Activated CD4-positive, alpha-beta T cell treated with anti-CD3 and anti-CD28 coated beads, Interleukin-2, amount 10 ng/mL, durations not matched to agents 7 days and 5 days (primary cell): ENCODE measurements at regions not wholly inside any gene's neighbourhood (a gene's known extent, or its start where the extent isn't known, plus 50 kb on each side); places are given as distances from the start of the nearest gene placed in this dataset.
A peak's percentile ranks its signal among the peaks of the same experiment; 100 is the strongest.
"Not testable (repeated sequence)": the region's sequence is repeated elsewhere in the genome, so short reads cannot be mapped to it uniquely, and the experiment has no call there.

ENCODE experiments used
- CTCF ChIA-PET: fragments of 350-600 bp; sonication (Branson Sonifier 250); formaldehyde crosslinking; loops from one replicate; lab custom pipeline; 2021; ENCODE audit warnings: antibody characterized with exemption; lab: Charles Lee
- POLR2A ChIA-PET: fragments of 350-600 bp; sonication (Branson Sonifier 250); formaldehyde crosslinking; loops from one replicate; lab custom pipeline; 2021; ENCODE audit warnings: antibody characterized with exemption; lab: Charles Lee
- DNase-seq: peaks from one replicate; pipeline ENCODE4 v3.0.0-alpha.2; 2020
- H3K27ac Mint-ChIP-seq: one replicate; pipeline ENCODE4 v1.8.0; 2021; ENCODE audit warnings: mild to moderate bottlenecking, moderate library complexity, mixed read lengths
- H3K27me3 Mint-ChIP-seq: one replicate; pipeline ENCODE4 v1.8.0; 2021; ENCODE audit warnings: mixed read lengths
- H3K36me3 Mint-ChIP-seq: one replicate; pipeline ENCODE4 v1.8.0; 2021; ENCODE audit warnings: low read depth, mixed read lengths
- H3K4me1 Mint-ChIP-seq: one replicate; pipeline ENCODE4 v1.8.0; 2021; ENCODE audit warnings: mixed read lengths
- H3K4me3 Mint-ChIP-seq: one replicate; pipeline ENCODE4 v1.8.0; 2021; ENCODE audit warnings: mild to moderate bottlenecking, moderate library complexity, mixed read lengths
- H3K9me3 Mint-ChIP-seq: one replicate; pipeline ENCODE4 v1.8.0; 2021; ENCODE audit warnings: mixed read lengths

DNA sequence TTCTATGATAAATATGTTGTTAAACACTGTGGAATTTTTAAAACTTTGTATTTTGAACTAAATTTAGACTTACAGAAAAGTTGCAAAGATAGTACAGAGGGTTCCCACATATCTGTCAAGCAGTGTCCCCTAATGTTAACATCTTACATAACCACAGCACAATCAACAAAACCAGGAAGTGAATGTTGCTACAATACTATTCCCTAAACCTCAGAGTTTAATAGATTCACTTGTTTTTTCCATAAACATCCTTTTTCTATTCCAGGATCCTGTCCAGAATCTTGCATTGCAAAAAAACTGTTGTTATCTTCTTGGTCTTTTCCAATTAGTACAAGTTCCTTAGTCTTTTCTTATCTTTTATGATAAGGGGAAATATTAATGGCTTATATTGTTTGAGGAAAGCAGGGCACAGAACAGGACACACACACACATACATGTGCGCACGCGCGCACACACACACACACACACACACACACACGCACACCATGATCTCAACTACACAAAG is 251.1 kb upstream of the TRIB2 start:
- no peak for DNase-seq
- CTCF ChIA-PET: interaction anchor here (1.0 kb wide), 1 partner anchor 19 kb away, joined by 3 read pairs; no protein-coding TSS in a partner anchor
- Mint-ChIP-seq H3K4me3 (no peak overlapping the region), H3K9me3 (peaks cover 8% of the 10 kb centered on the region), H3K27me3 (no peaks in the 10 kb centered on the region), H3K27ac (no peak overlapping the region), H3K36me3 (peaks cover 7% of the 10 kb centered on the region), H3K4me1 (peaks cover 8% of the 10 kb centered on the region)
- POLR2A ChIA-PET: no interaction called here

DNA sequence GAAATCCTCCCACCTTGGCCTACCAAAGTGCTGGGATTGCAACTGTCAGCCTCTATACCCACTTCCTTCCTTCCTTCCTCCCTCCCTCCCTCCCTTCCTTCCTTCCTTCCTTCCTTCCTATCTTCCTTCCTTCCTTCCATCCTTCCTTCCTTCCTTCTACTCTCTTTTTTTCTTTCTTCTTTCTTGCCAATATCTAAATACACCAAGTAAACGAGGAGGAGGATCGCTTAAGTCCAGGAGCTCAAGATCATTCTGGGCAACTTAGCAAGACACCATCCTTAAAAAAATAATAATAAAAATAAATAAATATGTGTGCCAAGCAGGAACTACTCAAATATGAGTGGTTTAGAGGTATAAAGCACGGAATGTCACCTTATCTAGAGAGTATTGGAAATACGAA is 249.4 kb upstream of the TRIB2 start:
- H3K36me3 Mint-ChIP-seq: peaks cover 8% of the 10 kb centered on the region
- H3K4me1 Mint-ChIP-seq: peaks cover 8% of the 10 kb centered on the region
- no peak overlapping the region for H3K4me3 Mint-ChIP-seq
- H3K27ac Mint-ChIP-seq: no peak overlapping the region
- ChIA-PET POLR2A (no interaction called here), CTCF (interaction anchor here (0.6 kb wide), 1 partner anchor 288 kb away, joined by 3 read pairs; no protein-coding TSS in a partner anchor)
- peaks cover 10% of the 10 kb centered on the region for H3K9me3 Mint-ChIP-seq
- DNase-seq: no peak
- no peaks in the 10 kb centered on the region for H3K27me3 Mint-ChIP-seq

DNA sequence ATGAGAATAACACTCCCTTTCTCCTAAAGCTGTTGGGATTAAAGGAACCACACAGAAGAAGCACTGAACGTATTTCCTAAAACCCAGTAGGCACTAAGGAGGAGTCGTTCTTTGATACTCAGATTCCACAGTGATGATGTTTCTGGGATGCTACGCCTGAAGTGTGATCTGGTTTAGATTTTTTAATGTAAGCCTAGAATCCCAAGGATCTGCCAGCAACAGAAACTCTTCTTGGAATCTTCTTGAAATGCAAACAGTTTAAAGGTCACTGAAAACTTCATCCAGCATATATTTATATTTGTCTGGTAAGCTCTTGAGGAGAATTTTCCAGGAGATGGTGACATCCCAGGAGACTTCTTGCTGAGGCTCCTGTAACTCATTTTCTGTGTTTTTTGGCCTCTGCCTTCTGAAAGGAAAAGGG is 247.6 kb upstream of the TRIB2 start:
- CTCF ChIA-PET: interaction anchor here (1.3 kb wide), 1 partner anchor 9 kb away, joined by 3 read pairs; no protein-coding TSS in a partner anchor
- no peak overlapping the region for H3K27ac Mint-ChIP-seq
- POLR2A ChIA-PET: no interaction called here
- no peak overlapping the region for H3K4me3 Mint-ChIP-seq
- peaks cover 8% of the 10 kb centered on the region for H3K4me1 Mint-ChIP-seq
- H3K36me3 Mint-ChIP-seq: peaks cover 11% of the 10 kb centered on the region
- H3K9me3 Mint-ChIP-seq: peaks cover 16% of the 10 kb centered on the region
- DNase-seq: no peak
- H3K27me3 Mint-ChIP-seq: no peaks in the 10 kb centered on the region

DNA sequence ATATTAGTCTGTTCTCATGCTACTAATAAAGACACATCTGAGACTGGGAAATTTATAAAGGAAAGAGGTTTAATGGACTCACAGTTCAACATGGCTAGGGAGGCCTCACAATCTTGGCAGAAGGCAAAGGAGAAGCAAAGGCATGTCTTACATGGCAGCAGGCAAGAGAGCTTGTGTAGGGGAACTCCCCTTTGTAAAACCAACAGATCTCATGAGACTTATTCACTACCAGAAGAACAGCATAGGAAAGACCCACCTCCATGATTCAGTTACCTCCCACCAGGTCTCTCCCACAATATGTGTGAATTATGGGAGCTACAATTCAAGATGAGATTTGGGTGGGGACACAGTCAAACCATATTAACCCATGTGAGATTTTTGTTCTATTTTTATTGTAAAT is 244.5 kb upstream of the TRIB2 start:
- Mint-ChIP-seq H3K9me3 (peaks cover 25% of the 10 kb centered on the region), H3K36me3 (peaks cover 19% of the 10 kb centered on the region)
- POLR2A ChIA-PET: interaction anchor here (0.7 kb wide), 1 partner anchor 46 kb away, joined by 14 read pairs; no protein-coding TSS in a partner anchor
- H3K27ac Mint-ChIP-seq, CTCF ChIA-PET, DNase-seq, H3K27me3 Mint-ChIP-seq, H3K4me1 Mint-ChIP-seq, H3K4me3 Mint-ChIP-seq: not testable (repeated sequence)

DNA sequence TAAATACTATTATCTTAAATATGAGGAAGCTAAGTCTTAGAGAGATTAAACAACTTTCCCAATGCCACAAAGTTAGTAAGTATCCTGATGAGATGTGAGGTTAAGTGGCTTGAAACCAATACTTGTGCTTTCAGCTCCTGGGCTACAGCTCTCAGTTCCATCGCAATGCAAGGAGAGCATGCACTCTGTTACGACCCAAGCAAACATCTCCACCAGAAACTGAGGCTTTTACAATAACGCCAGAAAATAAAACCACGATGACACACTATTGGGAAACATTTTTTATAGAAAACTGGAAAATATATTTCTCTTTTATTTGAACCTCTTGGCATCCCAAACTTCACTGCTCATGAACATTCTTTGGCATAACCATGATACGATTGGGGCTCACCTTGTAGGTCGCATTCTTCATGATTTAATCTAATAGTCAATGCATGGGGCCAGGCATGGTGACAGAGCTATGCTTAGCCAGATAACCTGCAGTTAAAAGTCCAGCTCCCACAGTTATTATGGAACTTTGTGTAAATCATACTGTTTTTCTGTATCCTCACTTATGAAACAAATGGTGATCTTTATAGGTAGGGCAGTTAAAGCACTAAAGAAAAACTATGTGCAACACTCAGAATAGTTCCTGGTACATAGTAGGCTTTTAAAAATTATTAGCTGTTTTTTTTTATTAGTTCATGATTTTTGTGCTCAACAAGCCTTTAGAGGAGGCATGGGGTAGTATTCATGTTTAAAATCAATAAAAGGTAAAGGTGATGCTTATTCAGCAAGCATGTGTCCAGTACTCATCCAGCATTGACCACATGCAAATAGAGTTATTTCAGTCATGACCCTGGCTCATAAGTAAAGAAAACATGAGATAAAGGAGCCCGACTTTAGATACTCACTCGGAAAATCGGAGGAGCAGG is 238.3 kb upstream of the TRIB2 start:
- ChIA-PET POLR2A (no interaction called here), CTCF (interaction anchor here (0.5 to 1.3 kb wide), 4 partner anchors 9 to 497 kb away, joined by 3 to 5 read pairs (median 3); no protein-coding TSS in a partner anchor)
- peaks cover 20% of the 10 kb centered on the region for H3K9me3 Mint-ChIP-seq
- H3K4me1 Mint-ChIP-seq: no peaks in the 10 kb centered on the region
- H3K27me3 Mint-ChIP-seq: no peaks in the 10 kb centered on the region
- DNase-seq: no peak
- H3K27ac Mint-ChIP-seq: no peak overlapping the region
- peaks cover 14% of the 10 kb centered on the region for H3K36me3 Mint-ChIP-seq
- H3K4me3 Mint-ChIP-seq: no peak overlapping the region

DNA sequence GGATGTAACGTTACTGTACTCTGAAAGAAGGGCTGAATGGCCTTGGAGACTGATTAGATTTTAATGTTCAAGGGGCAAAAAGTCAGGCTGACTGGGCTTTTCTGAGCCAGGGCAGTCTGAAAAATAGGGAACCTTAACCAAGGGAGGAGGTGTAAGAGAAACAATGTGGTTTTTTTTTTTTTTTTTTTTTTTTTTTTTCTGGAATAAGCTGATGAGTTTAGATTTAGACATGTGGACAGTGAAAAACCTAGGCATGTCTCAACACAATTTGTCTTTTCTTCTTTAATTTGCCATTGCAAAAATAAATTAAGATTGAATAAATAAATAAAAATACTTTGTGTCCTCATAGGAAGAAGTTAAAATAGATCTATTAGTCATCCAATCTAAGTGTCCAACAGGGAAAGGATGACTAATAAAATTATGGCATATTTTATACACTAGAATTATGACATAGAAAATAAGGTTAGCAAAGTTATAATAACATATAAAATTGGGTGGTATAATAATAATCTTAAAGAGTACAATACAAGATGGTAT is 237.6 kb upstream of the TRIB2 start:
- CTCF ChIA-PET: interaction anchor here (0.5 to 1.0 kb wide), 3 partner anchors 10 to 496 kb away, joined by 3 to 5 read pairs (median 3); no protein-coding TSS in a partner anchor
- POLR2A ChIA-PET: no interaction called here
- peaks cover 19% of the 10 kb centered on the region for H3K36me3 Mint-ChIP-seq
- H3K27ac Mint-ChIP-seq: no peak overlapping the region
- H3K27me3 Mint-ChIP-seq: no peaks in the 10 kb centered on the region
- H3K4me3 Mint-ChIP-seq: no peak overlapping the region
- no peak for DNase-seq
- H3K4me1 Mint-ChIP-seq: peaks cover 2% of the 10 kb centered on the region
- peaks cover 23% of the 10 kb centered on the region for H3K9me3 Mint-ChIP-seq

DNA sequence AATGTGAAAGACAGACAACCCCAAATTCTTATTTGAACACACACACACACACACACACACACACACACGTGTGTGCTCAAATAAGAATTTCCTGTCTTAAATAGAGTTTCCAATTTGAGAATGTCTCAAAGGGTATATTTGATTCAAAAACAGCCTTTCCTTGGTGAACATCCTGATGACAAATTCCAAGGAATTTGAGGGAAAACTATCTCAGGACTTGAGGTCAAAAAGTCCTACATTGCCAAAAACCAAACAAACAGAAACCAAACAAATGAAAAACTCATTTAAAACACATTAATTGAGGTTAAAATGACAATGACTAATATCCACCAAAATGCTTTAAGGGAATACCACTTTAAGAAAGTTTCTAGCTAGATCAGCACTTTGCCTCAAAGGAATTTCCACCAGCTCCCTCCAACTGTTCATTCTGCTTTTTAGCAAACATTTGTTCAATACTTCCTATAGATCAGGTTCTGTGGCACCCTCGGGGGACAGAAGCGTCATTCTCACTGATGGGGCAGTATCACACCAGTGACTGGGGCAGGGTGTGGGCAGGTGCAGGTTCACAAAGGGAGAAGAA is 232.1 kb upstream of the TRIB2 start:
- peaks cover 25% of the 10 kb centered on the region for H3K9me3 Mint-ChIP-seq
- ChIA-PET CTCF (no interaction called here), POLR2A (no interaction called here)
- H3K27me3 Mint-ChIP-seq: no peaks in the 10 kb centered on the region
- H3K27ac Mint-ChIP-seq: no peak overlapping the region
- peaks cover 28% of the 10 kb centered on the region for H3K36me3 Mint-ChIP-seq
- DNase-seq: no peak
- no peak overlapping the region for H3K4me3 Mint-ChIP-seq
- H3K4me1 Mint-ChIP-seq: peaks cover 52% of the 10 kb centered on the region

DNA sequence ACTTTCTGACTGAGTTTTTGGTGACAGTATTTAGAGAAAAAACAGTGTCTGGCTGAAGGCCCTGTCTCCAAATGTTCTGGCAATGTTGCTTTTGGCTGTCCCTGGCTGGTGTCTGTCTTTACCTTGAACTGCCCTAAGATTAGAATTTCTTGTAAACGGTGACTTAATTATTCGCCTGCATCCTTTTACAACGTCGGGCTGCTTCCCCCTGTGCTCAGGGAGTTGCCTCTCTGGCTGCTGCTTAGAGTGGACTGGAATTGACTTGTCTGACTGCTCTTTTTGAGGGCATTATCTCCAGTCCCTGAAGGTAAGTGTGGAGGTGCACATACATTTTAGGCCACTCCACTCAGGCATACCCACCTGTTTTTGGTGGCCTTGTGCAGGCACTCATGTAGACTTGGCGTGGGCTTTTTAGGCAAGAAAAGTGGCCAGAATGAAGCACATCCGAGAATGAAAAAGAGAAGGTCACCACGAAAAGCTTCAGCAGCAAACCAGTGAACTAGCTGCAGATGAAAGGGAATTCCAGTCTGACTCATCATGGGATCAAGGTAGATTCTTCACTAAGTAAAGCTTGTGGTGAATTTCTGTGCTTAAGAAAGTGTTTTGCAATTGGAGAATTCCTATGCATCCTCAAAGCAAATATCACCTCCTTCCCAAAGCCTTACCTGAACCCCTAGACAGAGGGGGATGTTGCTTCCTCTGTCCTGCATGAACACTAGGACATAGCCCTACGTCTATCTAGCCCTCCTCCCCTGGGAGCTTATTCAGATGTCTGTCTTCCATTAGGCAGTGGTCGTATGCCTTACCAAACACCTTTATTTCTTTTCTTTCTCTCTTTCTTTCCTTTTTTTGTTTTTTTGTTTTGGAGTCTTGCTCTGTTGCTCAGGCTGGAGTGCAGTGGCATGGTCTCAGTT is 230.3 kb upstream of the TRIB2 start:
- DNase-seq: no peak
- Mint-ChIP-seq H3K27me3 (no peaks in the 10 kb centered on the region), H3K36me3 (peaks cover 34% of the 10 kb centered on the region), H3K27ac (peak overlapping the region; percentile 94), H3K4me3 (no peak overlapping the region), H3K4me1 (peaks cover 63% of the 10 kb centered on the region), H3K9me3 (peaks cover 30% of the 10 kb centered on the region)
- CTCF ChIA-PET: interaction anchor here (1.6 kb wide), 1 partner anchor 9 kb away, joined by 3 read pairs; no protein-coding TSS in a partner anchor
- POLR2A ChIA-PET: no interaction called here

DNA sequence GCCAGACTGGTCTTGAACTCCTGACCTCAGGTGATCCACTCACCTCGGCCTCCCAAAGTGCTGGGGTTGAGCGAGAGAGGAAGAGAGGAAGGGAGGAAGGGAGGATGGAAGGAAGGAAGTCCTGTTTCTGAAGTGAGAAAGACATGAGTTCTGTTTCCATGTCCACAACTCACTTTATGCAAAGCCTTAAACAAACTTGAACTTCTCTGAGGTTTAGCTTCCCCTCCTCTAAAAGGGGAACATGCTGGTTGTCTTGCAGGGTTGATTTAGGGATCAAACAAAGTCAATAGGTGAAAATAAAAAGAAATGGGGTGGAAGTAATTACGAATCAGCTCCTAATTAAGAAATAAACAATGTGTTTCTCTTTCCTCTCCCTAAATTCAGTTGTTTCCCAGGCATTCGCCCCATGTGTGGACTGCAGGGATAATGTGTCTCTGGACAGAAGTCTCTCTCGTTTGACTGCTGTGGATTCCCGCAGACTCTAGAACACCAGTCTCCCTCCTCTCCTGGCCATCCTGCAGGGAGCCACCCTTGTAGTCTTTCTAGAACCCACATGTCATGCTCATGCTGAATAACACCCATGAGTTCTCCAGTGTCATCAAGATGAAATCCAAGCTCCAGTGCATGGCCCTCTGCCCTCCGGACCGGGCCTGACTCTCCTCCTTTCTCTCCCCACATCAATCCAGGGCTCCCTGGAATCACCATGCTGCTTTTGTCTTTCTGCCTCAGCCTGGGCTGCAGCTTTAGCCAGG is 229.3 kb upstream of the TRIB2 start:
- Mint-ChIP-seq H3K4me3 (no peak overlapping the region), H3K27me3 (no peaks in the 10 kb centered on the region), H3K4me1 (peaks cover 63% of the 10 kb centered on the region), H3K36me3 (peaks cover 33% of the 10 kb centered on the region), H3K9me3 (peaks cover 27% of the 10 kb centered on the region), H3K27ac (peak overlapping the region; percentile 94)
- no peak for DNase-seq
- POLR2A ChIA-PET: no interaction called here
- CTCF ChIA-PET: interaction anchor here (0.9 to 1.6 kb wide), 5 partner anchors 10 to 73 kb away, joined by 3 read pairs; no protein-coding TSS in a partner anchor

DNA sequence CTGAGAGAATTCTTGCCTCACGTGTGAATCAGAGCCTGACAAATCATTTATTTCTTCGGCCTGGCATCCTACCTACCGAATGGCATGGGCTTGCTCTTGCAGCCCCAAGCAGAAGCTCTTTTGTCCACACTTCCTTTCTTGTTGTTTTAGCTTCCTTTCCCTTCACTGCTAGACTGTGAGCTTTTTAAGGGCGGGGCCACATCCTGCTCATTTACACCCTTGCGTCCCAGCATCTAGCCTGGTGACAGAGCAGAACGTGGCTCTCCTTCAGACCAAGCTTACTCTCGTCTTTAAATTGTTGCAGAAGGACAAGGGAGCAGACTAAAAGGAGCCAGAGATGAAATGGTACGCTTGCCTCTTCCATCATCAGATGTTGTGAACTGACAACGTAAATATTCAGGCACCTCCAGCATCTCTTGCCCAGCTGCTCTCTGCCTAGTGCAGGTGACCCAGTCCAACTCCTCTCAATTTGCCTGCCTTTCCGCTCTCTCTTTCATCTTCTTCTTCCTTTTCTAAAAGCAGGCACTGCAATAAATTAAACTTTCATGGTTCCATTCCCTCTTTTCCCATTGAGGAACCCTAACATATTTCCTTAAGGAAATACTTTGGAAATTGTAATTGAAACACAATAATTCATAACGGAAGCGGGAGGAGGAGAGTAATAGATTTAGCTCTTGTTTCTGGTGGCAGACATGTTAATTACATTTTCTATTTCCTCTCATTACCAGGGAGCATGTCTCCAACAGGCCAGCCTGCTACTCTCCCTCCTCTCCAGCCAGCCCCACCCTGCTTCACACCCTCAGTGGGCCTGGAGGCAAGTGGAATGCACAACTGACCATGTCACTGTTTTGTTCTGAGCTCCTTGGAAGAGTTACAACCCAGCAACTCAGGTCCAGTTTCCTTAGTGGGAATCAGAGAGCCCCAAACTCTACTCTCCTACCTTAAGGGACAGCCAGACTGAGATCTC is 228.1 kb upstream of the TRIB2 start:
- Mint-ChIP-seq H3K36me3 (peaks cover 37% of the 10 kb centered on the region), H3K4me3 (peak overlapping the region; percentile 63), H3K4me1 (peaks cover 72% of the 10 kb centered on the region), H3K27me3 (no peaks in the 10 kb centered on the region), H3K27ac (peak overlapping the region; percentile 94), H3K9me3 (peaks cover 30% of the 10 kb centered on the region)
- DNase-seq: peak; percentile 73
- CTCF ChIA-PET: interaction anchor here (0.9 to 1.3 kb wide), 9 partner anchors 9 to 228 kb away, joined by 3 to 4 read pairs (median 3); partner anchors contain the start of gene TRIB2
- POLR2A ChIA-PET: interaction anchor here (0.9 kb wide), 1 partner anchor 13 kb away, joined by 4 read pairs; no protein-coding TSS in a partner anchor
